CD4-positive, alpha-beta T cell treated with Interleukin-1 beta for 1 hour (primary cell): ENCODE measurements at regions not wholly inside any gene's neighbourhood (a gene's known extent, or its start where the extent isn't known, plus 50 kb on each side); places are given as distances from the start of the nearest gene placed in this dataset.
"Not testable (repeated sequence)": the region's sequence is repeated elsewhere in the genome, so short reads cannot be mapped to it uniquely, and the experiment has no call there.

Experiments
- DNase-seq, 2 donors: peaks; one replicate each; pipeline ENCODE4 v3.0.0-alpha.2; 2020 to 2022

DNA sequence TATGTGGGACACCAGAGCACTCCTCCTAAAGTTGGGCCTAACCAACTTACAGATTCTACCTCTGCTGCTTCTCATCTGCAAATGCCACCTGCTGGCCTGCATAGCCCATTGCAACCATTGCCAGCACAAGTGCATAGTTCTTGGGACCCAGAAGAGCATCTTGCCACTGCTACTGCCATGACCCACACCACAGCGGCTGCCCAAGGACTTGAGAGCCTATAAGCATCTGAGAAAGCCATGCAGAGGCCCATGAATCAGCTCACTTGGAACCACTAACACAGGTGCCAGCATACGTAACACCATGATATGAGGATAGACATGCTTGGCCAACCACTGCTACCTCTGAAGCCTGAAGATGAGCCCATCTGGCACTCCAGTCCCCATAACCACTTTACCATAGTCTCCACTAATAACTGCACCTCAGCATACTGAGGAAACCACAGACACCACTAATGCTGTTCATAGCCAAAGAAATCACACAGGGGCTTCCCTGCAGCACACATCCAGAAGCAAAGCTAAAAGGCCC, 258.1 kb upstream of the AGTR2 start:
- no peak for DNase-seq

DNA sequence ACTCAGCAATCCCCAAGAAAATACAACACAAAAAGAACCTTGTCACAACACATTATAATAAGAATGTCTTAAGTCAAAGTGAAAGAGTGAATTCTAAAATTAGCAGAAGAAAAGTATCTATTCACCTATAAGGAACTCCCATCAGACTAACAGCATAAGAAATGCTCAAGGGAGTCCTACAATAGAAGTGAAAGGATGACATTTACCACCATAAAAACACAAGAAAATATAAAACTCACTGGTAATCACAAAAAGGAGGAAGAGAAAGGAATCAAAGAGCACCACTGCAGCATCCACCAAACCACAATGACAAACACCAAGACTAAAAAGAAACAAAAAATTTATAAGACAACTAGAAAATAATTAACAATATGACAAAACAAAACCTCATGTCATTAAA, 257.0 kb upstream of the AGTR2 start:
- no peak for DNase-seq

DNA sequence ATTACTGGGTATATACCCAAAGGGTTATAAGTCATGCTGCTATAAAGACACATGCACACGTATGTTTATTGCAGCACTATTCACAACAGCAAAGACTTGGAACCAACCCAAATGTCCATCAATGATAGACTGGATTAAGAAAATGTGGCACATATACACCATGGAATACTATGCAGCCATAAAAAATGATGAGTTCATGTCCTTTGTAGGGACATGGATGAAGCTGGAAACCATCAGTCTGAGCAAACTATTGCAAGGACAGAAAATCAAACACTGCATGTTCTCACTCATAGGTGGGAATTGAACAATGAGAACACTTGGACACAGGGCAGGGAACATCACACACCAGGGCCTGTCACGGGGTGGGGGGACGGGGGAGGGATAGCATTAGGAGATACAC, 254.9 kb upstream of the AGTR2 start:
- DNase-seq = not testable (repeated sequence)

DNA sequence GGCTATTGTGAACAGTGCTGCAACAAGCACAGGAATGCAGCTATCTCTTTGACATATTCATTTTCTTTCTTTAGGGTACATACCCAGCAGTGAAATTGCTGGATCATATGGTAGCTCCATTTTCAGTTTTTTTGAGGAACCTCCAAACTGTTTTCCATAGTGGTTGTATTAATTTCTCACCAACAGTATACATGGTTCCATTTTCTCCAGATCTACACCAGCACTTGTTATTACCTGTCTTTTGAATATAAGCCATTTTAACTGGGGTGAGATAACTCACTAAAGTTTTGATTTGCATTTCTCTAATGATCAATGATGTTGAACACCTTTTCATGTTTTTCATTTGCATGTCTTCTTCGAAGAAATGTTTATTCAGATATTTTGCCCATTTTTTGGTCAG, 241.1 kb upstream of the AGTR2 start:
- DNase-seq = no peak

DNA sequence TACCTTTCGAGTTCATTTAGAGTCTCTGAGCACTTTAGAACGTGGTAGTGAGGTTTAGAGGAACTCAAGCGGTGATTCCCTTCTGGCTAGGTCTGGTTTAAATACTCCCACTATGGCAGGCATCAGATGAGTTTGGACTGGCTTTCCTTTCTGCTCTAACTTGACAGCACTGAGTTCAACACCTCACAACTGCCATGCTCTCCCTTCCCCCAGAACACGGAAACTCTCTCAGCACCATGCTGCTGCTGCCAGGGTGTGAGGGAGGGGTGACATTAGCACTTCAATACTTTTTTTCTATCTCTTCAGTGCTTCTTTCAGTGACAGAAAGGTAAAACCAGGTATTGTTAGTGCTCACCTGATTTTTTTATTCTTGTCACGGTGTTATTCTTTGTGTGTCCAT, 234.5 kb upstream of the AGTR2 start:
- no peak for DNase-seq

DNA sequence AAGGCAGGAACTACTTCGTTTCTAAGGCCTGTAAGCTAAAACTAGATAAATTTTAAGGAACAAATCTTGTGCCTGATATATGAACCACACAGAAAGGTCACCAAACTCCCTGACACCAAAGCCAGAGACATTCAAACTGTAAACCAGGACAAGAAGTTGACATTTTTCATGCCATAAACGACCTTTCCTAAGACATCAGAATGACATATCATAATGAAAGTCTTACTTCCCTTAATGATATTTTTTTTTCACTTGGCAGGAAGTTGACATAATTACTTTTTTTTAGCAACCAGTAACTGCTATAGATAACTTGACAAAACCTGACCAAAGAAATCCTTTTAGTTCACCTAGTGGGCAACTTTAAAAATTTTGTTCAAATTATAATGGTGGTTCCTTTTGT, 231.5 kb upstream of the AGTR2 start:
- no peak for DNase-seq

DNA sequence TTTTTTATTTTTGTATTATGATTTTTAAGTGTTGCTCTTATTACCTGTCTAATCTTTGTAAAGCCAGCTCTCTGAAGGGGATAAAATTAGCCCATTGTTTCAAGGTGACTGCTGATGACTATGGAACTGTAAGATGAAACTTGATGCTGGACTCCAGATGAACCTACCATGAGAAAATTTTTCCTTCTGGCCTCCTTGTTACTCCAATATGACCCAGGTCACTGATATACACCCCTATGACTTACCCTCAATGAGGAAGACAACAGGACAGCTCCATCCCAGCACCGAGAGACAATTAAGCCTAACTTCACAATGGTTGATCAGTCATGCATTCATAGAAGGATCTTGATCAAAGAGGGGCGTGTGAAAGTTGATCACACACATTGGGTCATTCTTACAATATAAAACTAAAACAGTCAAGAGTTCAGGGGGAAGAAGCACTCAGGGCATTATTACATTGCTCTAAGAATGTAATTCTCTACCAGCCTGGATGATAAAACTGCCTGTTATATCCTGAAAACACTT, 230.8 kb upstream of the AGTR2 start:
- no peak for DNase-seq

DNA sequence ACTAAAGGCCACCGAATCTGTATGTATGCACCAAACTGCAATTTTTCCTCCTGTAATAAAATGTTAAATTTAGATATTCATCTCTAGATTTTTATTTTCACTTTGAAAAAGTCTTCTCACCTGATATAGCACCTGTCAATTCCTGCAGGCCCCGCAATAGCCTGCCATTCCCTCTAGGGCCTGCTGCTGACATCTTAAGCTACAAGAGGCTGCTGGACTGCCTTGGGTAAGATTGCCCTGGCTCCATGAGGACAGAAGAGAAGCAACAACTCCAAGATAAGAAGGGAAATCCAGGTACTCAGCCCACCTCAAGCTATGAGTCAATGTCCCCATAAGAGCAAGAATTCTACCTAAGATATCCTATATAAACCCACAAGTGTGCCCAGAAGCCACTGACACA, 230.2 kb upstream of the AGTR2 start:
- no peak for DNase-seq

DNA sequence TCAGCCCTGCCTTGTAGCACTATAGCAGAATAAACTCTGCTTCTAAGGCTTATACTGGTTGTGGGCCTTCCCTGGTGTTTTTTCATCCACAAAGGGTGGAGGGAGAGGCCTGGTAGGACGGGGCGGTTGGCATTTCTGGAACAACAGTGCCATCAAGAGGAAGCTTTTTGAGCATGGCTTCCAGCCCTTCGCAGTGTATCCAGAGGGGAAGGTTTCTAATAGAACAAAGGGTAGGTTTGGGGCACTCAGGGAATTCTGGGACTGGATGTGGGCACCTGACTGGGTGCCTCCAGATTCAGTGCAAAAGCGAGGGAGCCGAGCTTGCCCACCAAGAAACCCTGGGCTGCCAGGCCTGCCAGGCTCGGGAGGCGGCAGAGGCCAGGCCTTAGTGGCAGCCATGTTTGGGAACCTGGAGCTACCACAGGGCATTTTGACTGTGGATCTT, 229.6 kb upstream of the AGTR2 start:
- DNase-seq = peak; percentile 34 to 71

DNA sequence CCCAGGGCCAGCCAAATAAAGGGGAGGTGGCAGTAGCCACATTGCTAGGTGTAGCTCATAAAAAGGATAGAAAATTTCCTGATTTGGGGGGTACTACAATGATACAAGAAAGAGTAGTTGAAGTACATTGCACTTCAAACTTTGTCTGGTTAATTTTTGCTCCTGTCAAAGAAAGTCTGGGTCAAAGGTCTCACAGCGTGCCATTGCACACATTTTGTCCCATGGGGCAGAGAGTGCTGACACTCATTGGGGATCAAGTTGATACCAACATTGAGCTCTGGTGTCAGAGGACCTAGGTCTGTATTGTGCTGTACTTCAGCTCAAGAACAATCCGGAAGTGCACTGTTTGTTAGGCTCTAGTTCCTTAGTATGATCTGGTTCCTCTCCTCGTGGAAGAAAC, 229.2 kb upstream of the AGTR2 start:
- no peak for DNase-seq

DNA sequence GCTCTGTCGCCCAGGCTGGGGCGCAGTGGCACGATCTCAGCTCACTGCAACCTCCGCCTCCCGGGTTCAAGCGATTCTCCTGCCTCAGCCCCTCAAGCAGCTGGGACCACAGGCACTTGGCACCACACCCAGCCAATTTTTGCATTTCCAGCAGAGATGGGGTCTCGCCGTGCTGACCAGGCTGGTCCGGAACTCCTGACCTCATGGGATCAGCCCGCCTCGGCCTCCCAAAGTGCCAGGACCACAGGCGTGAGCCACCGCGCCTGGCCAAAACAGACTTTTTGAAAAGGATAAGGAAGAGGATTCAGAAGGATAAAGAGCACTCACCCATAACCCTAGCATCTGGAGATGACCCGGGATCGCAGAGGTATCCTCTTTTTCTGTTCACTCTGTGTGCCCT, 224.5 kb upstream of the AGTR2 start:
- no peak for DNase-seq

DNA sequence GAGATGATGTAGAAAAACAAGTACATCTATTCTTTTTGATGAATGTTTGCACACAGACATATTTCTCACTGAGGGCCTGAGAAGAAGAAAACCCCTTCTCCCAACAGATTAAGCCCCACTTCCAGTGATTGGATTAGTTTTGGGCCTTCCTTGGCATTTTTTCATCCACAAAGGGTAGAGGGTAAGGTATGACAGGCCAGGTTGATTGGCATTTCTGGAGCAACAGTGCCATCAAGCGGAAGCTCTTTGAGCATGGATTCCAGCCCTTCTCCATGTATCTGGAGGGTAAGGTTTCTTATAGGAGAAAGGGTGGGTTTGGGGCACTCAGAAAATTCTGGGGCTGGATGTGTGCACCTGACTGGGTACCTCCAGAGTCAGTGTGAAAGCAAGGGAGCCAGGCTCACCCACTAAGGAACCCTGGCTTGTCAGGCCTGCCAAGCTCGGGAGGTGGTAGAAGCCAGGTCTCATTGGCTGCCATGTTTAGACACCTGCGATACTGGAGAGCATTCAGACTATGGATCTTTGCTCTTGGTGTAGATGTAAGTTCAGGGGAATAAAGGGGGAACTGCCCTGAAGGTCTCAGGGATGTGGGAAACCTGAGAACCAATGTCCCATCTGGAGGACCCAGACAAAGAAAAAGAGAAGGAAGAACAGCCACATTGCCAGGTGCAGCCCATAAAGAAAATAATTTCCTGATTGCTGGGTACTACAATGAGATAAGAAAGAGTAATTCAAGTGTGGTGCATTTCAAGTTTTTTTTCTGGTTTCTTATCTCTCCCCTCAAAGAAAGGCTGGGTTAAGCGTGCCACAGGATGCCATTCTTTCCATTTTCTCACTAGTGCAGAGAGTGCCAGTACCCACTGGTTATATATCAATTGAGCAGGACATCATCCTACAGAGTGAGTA, 222.3 kb upstream of the AGTR2 start:
- DNase-seq = no peak

DNA sequence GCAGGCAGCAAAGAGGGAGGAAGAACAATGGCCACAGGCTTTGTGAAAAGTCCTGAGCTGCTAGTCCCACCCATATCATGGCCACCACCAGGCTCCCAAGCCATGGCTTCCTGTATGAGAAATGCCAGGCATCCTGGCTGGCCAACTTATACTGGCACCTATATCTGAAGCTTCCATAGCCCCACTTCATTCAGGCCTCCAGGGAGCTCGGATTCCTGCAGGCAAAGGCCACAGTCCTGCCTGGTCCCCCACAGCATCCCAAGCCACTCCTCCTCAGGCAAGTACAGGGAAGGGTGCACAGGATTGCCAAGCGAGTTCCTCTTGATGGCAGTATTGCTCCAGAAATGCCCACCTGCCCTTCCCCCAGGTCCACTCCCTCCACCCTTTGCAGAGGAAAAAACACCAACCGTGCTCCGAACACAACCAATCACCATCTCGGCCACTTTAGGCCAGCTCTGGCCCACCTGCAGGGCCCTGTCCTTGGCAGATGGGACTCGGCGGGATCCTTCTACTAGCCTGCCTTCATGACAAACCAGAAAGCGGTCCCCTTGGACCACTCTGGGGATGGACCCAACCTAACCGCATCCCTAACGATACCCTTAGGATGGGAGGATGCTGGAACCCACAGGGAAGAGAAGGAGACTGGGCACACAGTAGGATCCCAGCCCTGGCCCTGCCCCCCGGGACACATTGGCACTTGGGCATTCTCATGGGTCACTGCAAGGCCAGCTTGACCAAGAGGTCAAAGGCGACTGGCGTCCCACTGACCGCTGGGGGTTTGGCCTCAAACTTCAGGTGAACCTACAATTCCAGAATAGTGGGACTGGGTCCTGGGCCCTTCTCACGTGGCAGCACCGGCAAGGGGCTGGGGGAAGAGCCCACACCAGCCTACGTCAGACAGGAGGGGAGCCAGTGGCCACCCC, 220.4 kb upstream of the AGTR2 start:
- DNase-seq = no peak

DNA sequence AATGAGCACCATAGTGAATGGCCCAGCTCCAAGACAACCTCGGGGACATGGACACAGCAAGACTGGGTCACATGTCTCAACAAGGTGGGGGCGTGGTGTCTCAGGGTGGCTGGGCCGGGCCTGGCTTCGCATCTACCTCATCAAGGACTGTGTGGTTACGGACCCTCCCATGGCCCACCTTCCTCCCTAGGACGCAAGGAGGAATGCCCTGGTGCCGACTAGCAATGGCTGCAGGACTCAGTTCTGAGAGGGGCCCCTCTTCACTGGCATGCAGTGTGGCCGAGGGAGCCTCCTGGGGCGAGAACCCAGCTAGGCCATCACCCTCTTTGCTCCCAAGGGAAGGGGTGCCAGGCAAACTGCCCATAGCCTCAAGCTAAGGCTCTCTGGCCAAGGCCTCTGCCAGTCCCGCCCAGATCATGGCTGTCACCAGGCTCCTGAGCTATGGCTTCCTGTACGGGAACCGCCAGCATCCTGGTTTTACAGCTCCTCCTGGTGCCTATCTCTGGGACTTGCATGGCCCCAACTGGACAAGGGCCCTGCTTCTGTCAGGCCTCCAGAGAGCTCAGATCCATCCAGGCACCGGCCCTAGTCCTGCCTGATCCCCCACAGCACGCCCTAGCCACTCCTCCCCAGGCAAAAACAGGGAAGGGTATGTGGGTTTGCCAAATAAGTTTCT, 218.0 kb upstream of the AGTR2 start:
- no peak for DNase-seq

DNA sequence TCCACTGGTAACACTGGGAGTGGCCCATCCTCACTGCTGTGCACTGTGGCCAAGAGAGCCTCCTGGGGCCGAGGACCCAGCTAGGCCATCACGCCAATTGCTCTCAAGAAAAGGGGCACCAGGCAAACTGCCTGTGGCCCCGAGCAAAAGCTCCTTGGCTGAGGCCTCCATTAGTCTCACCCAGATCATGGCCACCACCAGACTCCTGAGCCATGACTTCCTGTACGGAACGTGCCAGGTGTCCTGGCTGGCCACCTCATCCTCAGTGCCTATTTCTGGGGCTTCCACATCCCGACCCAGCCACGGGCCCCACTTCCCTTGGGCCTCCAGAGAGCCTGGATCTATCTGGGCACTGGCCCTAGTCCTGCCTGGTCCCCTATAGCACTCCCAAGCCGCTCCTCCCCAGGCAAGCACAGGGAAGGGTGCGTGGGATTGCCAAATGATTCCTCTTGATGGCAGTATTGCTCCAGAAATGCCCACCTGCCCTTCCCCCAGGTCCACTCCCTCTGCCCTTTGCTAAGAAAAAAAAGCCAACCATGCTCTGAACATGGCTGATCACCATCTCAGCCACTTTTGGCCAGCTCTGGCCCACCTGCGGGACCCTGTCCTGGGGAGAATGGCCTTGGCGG, 212.6 kb upstream of the AGTR2 start:
- no peak for DNase-seq

DNA sequence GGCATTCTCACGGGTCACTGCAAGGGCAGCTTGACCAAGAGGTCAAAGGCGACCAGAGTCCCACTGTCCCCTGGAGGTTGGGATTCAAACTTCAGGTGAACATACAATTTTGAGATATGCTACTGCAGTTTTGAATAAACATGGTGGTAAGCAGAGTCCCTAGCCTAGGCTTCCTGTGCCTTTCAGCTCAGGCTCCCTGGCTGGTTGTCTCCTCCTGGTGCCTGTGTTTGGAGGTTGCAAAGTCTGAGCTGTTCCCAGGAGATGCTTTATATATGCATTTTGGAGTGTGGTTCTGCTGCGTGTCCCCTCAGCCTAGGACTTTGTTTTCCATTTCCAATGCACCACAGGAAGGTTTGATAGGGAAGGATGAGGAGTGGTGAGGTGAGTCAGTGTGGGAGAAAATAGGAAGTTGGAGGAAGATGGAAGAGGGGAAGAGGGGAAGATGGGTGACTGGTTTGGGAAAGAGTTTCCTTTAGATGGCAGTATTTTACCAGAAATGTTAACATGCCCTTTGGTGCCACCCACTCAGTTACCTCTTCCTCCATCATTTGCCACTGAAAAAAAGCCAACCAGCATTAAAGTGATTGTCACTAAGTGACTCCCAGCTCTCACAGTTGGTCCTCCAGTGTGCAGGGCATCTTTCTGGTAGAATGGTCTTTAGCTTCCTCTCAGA, 211.7 kb upstream of the AGTR2 start:
- no peak for DNase-seq

DNA sequence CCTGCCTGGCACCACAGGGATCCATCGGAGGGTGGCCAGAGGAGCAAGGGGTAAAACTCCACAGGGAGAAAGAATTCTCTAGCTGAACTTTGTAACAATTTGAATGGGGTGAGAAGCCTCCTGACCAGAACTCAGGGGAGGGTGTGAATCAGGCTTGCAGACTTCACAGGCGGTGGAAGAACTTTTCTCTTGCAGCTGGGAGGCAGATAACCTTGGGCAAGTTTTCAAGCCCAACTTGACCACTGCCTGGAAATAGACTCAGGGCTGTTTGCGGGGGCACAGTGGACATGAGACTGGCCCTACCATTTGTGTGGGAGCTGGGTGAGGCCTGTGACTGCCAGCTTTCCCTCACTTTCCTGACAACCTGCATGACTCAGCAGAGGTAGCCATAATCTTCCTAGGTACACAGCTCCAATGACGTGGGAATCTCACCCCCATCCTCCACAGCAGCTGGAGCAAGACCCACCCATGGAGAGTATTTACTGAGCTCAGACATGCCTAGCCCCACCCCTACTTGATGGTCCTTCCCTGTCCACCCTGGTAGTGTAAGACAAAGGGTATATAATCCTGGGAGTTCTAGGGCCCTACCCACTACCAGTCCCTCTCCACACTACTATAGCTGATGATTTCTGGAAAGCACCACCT, 210.0 kb upstream of the AGTR2 start:
- DNase-seq = no peak

DNA sequence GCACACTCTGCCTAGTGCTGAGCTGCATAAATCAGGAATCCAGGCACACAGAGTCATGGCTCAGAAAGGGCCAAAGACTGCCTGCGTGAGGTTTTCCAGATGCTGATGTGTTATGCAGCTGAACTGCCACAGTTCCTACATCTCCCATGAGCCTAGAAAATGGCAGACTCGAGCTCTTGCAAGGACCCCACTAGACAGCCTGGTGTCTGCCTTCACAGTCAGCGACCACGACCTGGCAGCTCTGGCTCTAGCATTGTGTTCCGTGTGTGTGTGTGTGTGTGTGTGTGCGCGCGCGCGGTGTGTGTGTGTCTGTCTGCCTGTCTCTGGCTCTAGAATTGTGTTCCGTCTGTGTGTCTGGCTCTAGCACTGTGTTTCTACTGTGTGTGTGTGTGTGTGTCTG, 203.6 kb upstream of the AGTR2 start:
- DNase-seq = no peak

DNA sequence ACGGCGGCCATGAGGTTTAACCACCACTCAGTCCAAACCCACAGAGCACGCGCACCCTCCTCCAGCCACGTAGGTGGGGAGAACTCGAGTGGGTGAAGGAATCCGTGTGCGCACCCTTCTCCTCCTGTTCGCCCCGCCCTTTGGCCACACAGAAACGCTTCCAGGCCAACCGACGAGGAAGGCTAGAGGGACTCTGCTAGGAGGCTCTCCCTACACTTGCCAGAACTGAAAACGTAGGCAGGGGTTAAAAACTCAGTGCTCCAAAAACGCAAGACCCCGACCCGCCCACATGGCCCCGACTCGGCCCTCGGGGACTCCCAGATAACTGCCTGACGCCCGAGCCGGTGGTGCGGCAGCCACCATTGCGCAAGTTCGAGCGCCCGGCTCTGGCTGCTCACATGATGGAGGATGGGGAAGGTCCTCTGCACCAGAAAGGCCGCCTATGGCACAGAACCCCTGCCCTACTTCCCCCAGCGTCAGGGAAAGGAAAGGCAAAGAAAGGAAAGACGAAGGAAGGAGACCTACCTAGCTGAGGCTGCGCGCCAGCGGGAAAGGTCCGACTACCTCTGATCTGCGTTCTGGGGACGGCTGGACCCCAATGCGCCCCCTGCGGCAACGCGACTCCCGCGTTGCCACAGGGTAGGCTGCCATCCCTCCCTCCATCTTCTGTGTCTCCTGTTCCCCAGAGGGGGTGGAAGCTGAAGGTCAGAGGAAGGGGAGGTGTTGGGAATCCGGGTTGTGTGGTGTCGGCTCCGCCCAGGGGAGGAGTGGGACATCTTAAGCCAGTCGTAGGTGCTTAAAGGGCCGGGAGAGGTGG, 201.9 kb upstream of the AGTR2 start:
- no peak for DNase-seq

DNA sequence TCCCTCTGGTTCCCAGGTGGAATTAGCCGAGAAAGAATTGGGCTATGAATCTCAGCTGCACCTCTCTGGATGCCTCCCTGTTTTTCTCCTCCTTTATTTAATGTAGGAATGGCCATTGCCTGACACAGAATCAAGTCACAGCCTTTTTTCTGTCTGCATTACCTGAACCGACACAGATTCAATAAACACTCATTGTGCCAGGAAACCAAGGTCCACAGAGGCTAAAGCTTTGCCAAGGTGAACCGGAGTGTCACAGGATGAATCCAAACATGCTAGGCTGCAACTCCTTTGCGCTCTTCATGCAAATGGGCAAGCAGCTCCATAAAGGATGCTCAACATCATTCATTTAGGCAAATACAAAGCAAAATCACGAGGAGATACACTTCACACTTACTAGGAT, 199.8 kb upstream of the AGTR2 start:
- DNase-seq = no peak
